ENCODE measurements at regions not wholly inside any gene's neighbourhood (a gene's known extent, or its start where the extent isn't known, plus 50 kb on each side); places are given as distances from the start of the nearest gene placed in this dataset.

GRCh38 chr21:31413698-31414097, 69.6 kb upstream of the TIAM1 start:
- no peak for TF ChIP-seq CTCF (IDR thresholded peaks at IDR 0.05; ENCODE audit: extremely low read depth in 1 of 2, insufficient read depth in 1 of 2, low read depth in 1 of 2, low read length in 2 of 2)
- TF ChIP-seq POLR2A (IDR thresholded peaks at IDR 0.05; ENCODE audit: low read depth, low read length), result no peak
- no peak for TF ChIP-seq MAX (IDR thresholded peaks at IDR 0.05; ENCODE audit: insufficient read depth, insufficient read length)
- no peak for TF ChIP-seq POLR2AphosphoS5 (IDR thresholded peaks at IDR 0.05; ENCODE audit: insufficient read depth, low read depth, low read length)
